ENCODE measurements at regions not wholly inside any gene's neighbourhood (a gene's known extent, or its start where the extent isn't known, plus 50 kb on each side); places are given as distances from the start of the nearest gene placed in this dataset.

DNA sequence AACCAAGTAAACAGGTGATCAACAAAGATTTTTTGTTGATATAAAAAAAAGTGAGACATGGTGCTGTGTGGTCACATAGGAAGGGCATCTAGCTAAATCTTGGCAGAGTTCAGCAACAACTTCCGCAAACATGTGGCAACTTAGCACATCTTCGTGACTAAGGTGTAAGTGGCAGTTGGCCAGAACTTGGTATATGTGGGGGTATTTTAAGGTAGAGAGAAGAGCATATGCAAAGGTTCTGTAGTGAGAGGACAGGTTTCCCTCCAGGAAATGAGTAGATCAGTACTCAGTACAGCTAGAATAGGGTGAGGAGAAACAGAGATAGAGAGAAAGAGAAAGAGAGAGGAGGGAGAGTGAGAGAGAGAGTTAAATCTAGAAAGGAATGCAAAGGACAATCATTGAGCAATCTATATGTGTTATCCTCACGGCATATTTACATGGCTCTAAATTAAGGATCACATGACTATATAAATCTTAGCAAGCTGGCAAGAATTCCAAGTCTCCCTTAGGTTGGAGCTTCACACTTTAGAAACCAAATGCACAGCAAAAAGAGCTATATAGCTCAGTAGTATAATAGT lies 227.7 kb upstream of the HMGA2 start:
- no peak for DNase-seq (ENCODE audit: low read depth in 2 of 2)

DNA sequence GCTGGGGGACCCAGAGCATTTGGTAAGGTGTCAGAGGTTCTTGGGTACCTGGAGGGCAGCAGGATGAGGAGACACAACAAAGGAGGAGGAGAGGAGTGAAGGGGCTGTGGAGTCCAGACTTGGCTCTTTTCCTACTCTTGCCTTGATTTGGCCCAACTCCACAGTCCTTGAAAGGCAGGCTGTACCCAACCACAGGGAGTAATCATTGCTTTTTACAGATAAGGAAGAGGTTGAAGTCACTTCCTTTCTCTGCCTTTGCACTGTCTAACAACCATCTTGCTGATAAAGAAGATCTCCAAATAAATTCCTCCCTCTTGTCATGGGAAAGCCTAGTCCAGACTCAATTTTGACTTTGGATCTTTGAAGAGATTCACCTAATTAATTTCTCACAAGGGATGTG lies 226.8 kb upstream of the HMGA2 start:
- no peak for DNase-seq (ENCODE audit: low read depth in 2 of 2)

DNA sequence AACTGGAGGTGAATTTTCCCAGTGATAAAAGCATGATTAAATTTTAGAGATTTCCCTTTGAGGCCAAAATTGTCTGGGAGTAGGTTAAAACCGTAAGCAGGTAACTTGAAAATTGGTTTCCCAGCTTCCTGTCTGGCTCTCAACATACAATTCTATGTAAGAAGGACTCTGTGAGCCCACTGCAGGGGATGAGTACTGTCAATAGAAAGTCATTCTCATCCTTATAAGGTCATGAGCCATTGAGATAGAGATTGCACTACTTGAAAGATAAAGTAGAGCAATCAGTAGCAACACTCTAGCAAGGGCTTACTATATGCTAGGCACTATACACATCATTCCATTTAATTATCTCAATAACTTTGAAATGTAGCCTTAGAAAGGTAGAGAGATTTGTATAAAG lies 225.6 kb upstream of the HMGA2 start:
- DNase-seq (ENCODE audit: low read depth in 2 of 2) = no peak

DNA sequence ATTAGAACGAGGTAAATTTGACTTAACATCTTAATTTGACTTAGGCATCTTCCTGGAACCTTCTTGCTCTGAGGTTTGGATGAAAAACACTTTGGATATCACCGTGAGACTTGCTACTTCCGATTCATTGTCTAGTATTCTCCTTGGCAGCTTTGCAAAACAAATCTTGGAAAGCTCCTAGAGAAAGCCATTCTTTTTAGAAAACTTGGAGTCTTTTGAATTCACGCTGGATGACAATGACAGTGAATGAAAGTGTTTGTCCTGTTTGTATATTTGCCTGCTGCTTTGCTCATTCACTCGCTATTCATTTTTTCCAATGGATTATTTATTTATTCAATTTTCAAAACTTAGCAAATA lies 222.1 kb upstream of the HMGA2 start:
- no peak for DNase-seq (ENCODE audit: low read depth in 2 of 2)

DNA sequence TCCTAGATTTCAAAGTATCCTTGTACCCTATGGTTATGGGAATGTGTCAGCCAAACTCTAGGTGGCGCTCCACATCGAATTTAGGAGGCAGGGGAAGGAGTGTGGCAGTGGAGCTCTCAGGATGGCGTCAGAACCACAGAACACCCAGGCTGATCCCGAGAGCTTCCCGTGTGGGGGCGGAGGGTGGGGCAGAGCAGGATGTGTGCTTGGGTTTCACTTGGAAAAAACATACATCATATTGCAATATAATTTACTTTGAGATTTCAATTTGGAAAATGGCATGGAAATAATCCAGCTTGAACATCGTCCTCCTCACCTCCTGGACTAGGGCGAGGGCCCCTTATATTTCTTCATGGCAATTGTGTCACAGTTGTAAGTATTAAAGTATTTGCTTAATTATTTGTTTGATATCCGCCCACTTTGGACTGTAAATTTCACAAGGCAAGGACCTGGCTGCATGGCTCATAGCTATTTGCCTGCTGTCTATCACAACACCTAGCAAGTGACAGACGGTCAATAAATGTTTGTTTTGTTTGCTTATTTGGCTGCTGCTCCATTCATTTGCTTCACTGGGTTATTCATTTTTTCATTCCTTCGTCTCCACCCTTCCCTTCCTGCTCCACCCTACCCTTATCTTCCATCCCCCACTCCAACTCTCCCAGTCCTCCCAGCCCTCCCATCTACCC lies 221.5 kb upstream of the HMGA2 start:
- DNase-seq (ENCODE audit: low read depth in 2 of 2) = no peak

DNA sequence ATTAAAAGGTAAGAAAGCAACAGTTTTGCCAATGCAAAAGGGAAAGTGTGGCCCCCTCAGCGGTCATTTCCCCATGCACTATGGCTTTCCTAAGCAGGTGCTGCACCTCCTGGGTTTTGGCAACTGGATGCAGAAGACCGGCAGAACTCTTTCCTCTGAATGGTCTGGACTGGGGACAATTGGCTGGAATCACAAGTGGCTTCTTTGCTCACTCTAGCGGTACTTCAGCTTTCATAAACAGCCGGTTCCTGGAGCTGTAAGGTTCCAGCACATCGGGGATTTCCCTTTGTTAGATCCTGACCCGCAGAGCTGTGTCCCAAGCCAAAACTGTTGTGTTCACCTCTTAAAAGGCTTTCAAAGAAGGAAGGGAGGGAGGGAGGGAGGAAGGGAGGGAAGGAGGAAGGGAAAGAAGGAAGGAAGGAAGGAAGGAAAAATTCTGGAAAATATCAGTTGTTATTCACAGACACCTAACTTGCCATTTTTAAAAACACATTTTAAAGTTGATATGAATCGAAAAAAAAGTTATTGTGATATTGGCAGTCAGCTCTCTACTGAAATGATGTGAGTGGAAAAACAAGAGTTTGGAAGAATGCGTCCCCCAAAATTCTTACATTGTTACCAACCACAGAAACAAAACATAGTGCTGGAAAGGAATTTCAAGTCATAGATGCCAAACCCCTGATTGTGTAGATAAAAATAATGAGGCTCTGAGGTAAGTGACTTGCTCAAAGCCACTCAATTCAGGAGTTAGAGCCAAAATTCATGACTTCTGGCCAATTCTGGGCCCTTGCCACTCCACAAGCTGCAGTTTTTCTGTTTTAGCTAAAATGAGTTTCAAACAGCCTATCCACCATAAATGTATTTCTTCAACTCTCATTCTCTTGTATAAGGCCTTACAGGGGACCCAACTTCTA lies 220.6 kb upstream of the HMGA2 start:
- no peak for DNase-seq (ENCODE audit: low read depth in 2 of 2)

DNA sequence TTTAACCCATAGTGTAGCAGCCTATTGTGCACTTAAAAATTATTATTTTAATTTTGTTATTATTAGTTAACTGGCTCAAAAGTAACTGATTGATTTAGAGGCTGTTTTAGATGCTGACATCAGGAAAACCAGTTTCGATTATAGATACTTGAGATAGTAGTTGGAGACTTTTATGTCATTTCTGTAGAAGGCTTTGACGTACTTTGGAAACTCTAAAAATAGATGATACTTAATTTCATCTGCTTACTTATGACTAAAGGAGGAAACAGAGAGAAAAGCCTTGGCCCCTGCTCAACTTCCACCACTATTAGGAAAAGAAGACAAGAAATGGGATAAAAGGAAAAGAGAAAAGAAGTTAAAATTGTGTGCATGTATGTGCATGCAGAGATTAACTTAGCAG lies 219.3 kb upstream of the HMGA2 start:
- no peak for DNase-seq (ENCODE audit: low read depth in 2 of 2)

DNA sequence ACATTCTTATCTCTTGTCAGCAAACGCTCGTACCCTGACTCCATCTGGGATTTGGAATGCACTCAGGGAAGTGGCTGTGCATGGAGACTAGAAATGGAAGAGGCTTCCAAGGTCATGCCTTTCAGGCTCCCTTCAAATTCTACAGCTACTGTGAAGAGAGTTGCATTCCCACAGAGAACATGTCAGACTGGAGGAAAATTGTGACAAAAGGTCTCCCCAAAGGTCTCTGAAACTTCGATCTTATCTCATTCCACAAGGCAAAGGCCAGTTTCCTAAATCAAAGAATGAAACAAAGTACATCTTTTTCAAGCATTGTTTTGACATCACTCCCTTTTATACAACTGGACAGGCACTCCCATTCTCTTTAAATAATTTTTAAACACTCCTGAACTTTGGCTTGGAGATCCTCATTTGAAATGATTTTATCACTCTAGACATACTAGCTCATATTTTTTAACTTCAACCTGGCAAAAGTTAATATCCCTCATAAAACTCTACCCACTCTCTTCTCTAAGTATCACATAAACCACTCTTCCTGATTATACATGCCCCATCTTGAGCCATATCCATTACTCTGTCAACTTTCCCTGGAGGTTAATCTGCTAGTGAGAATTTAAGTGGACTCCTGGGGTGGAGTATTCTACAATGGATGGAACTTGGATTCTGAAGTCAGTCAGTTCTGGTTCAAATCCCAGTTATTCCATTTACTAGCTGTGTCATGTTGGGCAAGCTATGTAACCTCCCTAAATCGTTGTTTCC lies 218.1 kb upstream of the HMGA2 start:
- DNase-seq (ENCODE audit: low read depth in 2 of 2) = no peak

DNA sequence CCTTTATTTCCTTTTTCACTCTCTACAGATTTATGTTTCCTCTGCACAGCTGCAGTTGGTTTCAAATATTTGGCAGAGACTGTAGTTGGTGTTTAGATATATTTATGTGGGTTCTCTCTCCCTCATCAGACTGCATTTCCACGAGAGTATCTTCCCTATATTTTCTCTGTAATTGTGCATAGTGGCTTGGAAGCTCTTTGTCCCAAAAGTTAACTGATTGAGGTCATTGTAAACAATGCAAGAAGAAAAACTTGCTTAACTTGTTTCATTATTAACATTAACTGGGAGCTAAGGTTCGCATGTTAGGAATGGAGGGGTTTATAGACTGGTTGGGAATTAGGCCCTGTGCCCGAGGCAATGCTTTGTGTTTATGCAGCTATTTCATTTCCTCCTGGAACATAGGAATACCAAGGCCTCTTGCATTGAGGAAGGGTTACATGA lies 216.9 kb upstream of the HMGA2 start:
- no peak for DNase-seq (ENCODE audit: low read depth in 2 of 2)

DNA sequence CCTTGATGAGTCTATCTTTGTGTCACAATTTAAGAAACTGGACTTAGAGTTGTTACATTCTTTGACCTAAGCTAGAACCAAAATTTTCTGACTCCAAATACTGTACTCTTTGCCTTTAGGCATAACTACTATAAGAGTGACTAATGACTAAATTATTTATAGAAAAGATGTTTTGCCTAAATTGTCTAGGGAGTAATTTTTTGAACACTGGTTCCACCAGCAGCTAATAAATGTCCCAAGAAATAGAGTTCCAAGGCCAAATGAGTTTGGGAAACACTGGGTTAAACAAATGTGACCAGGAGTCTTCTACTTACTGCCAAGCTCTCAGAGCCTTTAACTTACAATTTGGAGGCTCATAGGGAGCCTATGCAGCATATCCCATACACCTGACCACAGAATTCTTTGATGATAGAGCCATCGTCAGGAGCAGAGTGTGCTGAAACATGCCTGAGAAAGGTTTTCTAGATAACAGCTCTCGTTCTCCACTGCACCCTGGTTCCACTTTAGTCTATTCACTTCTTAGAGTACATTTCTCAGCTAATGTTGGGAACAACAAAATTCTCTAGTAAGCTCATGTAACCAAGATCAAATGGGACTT lies 215.9 kb upstream of the HMGA2 start:
- DNase-seq (ENCODE audit: low read depth in 2 of 2) = no peak

DNA sequence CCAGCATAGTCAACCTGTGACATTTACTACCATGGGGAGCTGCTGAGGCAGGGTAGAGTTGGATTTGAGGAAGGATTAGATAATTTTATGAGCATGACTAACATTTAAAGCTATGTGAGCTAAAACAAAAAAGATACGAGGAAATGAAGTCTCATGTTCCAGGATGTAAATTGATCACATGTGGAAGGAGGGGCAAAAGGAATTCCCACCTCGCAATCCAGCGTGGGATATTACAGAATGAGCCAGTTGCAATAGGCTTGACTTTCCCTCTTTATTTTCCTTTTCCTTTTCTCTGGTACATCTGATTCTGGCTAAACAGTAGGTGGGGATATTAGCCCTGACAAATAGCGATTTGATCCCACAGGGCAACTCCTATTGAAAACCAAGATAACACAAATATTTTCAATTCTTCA lies 214.9 kb upstream of the HMGA2 start:
- DNase-seq (ENCODE audit: low read depth in 2 of 2) = no peak

DNA sequence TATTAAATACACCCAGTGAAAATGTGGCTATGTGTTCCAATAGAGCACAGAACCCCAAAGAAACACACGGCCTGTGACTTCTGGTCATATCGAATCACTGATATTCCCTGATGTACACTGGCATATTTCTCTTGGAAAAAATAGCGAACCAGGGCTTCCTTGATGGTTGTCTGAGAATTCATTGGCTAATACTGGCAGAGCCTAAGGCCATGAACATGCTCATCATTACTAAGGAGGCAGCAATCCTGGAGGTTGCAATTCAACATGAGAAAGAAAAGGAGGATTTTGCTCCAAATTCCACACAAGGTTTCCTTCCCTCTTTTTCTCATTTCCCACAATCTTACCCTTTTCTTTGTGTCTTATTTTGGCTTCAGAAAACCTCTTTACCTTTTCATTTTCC lies 212.9 kb upstream of the HMGA2 start:
- no peak for DNase-seq (ENCODE audit: low read depth in 2 of 2)

DNA sequence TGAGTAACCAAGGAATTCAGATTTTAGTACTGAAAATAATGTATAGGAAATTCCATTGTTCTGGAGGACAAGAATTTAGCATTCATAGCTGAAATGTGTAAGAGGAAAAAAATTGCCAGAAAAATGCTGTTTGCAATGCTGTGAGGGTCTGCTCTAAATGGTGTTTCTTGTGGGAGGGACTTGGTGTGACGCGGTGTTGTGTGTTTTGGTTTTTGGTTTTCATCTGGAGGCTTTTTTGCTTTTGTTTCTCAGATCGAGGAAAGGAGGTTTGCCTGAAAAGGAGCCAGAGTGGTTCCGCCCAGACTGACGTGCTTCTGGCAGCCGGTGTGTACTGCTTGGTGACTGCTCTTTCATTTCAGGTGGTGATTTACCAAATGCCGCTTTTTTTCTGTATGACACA lies 211.8 kb upstream of the HMGA2 start:
- DNase-seq (ENCODE audit: low read depth in 2 of 2) = no peak

DNA sequence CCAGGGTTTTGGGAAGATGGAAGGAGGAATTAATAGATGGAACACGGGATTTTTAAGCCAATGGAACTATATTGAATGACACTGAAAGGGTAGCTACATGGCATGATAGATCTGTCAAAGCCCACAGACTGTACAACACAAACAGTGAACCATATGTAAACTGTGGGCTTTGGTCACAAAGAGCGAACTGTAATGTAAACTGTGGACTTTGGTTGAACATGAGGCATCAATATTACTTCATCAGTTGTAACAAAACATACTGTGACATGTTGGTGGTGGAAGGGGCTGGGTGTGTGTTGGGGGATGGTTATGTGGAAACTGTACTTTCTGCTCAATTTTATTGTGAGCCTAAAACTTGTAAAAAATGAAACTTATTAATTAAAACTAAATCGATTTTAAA lies 210.6 kb upstream of the HMGA2 start:
- DNase-seq (ENCODE audit: low read depth in 2 of 2) = no peak

DNA sequence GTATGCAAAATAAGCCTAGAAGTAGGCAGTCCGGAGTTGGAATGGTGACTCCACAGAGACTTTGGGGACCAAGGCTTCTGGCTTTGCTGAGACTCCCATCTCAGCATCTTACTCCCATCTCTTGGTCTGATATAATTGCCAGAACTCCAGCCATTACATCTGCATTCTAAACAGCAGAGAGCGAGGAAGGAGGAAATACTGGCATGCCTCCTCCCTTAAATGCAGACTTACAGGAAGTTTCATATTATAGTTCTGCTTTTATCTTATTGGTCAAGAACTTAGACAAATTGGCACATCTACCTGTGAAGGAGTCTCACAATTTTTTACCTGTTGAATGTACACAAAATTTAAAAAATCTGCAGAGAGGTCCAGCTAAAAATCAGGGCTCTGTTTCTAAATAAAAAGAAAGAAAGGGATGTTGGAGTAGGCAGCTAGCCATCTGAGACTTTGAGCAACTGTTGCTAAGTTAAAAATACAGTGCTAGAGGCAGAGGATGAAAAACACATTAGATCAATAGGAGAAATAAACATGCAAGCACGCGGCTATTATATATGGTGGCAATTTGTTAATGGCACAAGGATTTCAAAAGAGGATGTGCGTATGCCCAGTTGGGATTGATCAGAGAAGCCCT lies 209.9 kb upstream of the HMGA2 start:
- DNase-seq (ENCODE audit: low read depth in 2 of 2) = no peak

DNA sequence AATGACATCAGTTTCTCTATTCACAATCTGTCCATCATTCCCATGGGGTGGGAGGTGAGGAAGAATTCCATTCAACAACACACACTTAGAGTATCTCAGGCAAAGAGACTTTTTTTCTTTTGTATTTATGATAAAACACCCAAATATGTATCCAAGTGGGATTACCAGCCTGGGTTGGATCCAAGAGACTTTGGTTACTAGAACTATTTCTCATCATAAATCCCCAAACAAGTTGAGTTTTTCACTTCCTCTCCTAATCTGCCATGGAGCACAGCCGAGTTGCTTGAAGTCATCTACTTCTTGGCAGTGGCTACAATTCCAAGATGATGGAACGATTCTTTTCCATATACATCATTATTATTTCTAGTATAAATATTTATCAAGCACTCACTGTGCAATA lies 209.2 kb upstream of the HMGA2 start:
- no peak for DNase-seq (ENCODE audit: low read depth in 2 of 2)

DNA sequence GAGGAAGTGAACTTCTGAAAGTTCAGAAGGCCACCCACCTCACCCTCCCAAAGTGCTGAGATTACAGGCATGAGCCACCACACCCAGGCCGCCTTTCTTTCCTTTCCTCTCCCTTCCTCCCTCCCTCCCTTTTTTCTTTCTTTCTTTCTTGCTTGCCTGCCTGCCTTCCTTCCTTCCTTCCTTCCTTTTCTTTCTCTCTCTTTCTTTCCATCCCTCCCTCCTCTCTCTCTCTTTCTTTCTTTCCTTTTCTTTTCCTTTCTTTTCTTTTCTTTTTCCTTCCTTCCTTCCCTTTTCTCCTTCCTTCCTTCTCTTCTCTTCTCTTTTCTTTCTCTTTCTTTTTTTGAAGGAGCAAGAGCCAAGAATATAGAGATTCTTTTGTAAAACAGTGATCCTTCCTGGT lies 208.3 kb upstream of the HMGA2 start:
- DNase-seq (ENCODE audit: low read depth in 2 of 2) = no peak

DNA sequence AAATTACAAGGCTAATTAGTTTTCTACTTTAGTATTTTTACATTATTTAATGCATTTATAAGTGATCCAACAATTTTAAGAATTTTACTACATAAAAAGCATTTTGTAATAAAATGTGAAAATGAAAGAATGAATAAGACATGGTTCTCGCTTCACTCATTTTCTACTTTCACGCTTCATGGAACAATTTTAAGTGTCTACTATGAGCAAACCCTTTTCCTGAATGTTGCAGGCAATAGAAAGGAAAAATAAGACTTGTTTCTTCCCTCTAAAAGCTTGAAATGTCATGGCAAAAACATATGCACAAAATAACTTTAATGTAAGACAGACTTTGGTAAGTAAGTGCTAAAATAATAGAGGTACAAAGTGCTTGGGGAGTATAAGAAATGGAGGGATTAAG lies 205.7 kb upstream of the HMGA2 start:
- no peak for DNase-seq (ENCODE audit: low read depth in 2 of 2)

DNA sequence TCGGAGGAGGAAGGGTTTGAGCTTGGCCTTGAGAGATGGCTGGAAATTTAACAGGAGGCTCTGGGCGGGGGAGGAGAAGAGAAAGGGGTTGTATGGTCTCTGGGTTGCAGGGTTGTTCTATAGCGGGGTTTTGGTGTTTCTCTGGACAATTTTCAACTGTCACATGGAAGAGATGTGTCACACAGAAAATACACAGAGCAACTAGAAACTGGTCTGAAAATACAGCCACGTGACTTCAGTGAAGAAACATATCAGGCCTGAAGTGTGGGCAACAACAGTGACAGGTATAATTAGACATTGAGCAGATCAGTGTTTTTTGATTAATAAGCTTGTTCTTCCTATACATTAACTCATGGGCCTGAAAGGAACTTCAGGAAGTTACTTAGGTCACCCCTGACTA lies 205.3 kb upstream of the HMGA2 start:
- no peak for DNase-seq (ENCODE audit: low read depth in 2 of 2)

DNA sequence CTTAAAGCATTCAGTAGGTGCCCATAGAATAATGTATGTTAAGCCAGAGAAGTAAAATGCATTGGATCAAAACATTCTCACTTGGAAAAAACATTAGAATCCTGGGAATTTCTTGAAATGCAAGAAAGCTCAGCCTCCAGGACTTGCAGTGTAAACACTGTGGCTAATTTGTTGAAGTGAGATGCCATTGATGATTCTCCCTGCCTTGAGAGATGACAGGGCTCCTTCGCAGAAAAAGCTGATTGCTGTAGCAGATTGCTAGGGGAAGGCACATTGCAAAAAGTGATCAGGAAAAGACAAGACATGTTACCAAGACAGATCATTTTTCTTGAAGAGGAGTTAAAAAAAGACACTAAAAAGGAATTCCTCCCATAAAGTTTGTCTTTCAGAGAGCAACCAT lies 204.2 kb upstream of the HMGA2 start:
- no peak for DNase-seq (ENCODE audit: low read depth in 2 of 2)

DNA sequence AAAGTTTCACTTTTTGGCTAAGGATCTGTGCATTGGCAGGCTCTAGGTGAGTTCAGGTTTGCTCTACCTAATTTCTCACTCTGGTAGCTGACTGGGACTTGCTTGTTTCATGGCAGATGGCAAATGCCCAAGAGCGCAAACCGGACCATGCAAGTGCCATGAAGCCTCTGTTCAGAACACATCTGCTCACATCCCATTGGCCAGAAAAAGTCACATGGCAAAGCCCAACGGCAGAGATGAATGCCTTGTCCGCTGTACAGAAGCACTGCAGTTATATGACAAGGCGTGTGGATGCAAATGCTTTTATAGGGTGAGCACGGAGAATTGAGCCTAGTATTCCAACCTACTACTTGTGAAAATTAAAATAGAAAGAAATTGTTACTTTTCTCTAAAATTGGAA lies 202.2 kb upstream of the HMGA2 start:
- DNase-seq (ENCODE audit: low read depth in 2 of 2) = no peak
